GM19438 (cell line): ENCODE measurements at regions not wholly inside any gene's neighbourhood (a gene's known extent, or its start where the extent isn't known, plus 50 kb on each side); places are given as distances from the start of the nearest gene placed in this dataset.

Experiments
- ATAC-seq: cut with Tn5 transposase; IDR thresholded peaks from one replicate; pipeline ENCODE4 v1.9.1; 2021; ENCODE audit warnings: low read depth; ENCODE audit not compliant: unreplicated experiment

GRCh38 chr17:5817475-5818395 lies 233.4 kb upstream of the NLRP1 start:
- ATAC-seq: no peak

- ATAC-seq: no peak
These were observed 235.1 kb upstream of the NLRP1 start for GRCh38 chr17:5819396-5819795.

- no peak for ATAC-seq
These were observed 235.8 kb upstream of the NLRP1 start for GRCh38 chr17:5819921-5820685.

- ATAC-seq: no peak
These were observed 236.6 kb upstream of the NLRP1 start for GRCh38 chr17:5820721-5821456.

GRCh38 chr17:5821803-5822202 lies 237.5 kb upstream of the NLRP1 start:
- no peak for ATAC-seq

GRCh38 chr17:5822281-5823060 lies 238.2 kb upstream of the NLRP1 start:
- no peak for ATAC-seq

GRCh38 chr17:5823219-5823618 lies 238.9 kb upstream of the NLRP1 start:
- ATAC-seq: no peak

- ATAC-seq: no peak
These were observed 241.5 kb upstream of the NLRP1 start for GRCh38 chr17:5825717-5826330.

- no peak for ATAC-seq
These were observed 242.1 kb upstream of the NLRP1 start for GRCh38 chr17:5826384-5826783.

- ATAC-seq: no peak
These were observed 239.3 kb upstream of the WSCD1 start for GRCh38 chr17:5830921-5831320.

- no peak for ATAC-seq
These were observed 237.3 kb upstream of the WSCD1 start for GRCh38 chr17:5832886-5833285.

GRCh38 chr17:5837055-5837491 lies 233.1 kb upstream of the WSCD1 start:
- ATAC-seq: no peak

GRCh38 chr17:5838661-5839300 lies 231.4 kb upstream of the WSCD1 start:
- ATAC-seq: no peak

- no peak for ATAC-seq
These were observed 229.2 kb upstream of the WSCD1 start for GRCh38 chr17:5840811-5841446.

- no peak for ATAC-seq
These were observed 228.3 kb upstream of the WSCD1 start for GRCh38 chr17:5841862-5842261.

GRCh38 chr17:5843366-5844026 lies 226.7 kb upstream of the WSCD1 start:
- ATAC-seq: no peak

- ATAC-seq: no peak
These were observed 224.2 kb upstream of the WSCD1 start for GRCh38 chr17:5846001-5846400.

- no peak for ATAC-seq
These were observed 215.2 kb upstream of the WSCD1 start for GRCh38 chr17:5854871-5855554.
